ENCODE measurements at regions not wholly inside any gene's neighbourhood (a gene's known extent, or its start where the extent isn't known, plus 50 kb on each side); places are given as distances from the start of the nearest gene placed in this dataset.

GRCh38 chr9:135288054-135288453, 191.5 kb upstream of the PPP1R26 start:
- TF ChIP-seq CTCF (IDR thresholded peaks at IDR 0.05) = no peak
- TF ChIP-seq POLR2A (IDR thresholded peaks at IDR 0.05; ENCODE audit: low read depth) = no peak
- no peak for TF ChIP-seq POLR2AphosphoS5 (IDR thresholded peaks at IDR 0.05)
